Mucosa of gallbladder (tissue), 1 donor: ENCODE measurements at regions not wholly inside any gene's neighbourhood (a gene's known extent, or its start where the extent isn't known, plus 50 kb on each side); places are given as distances from the start of the nearest gene placed in this dataset.

Experiments
- DNase-seq: peaks from one replicate; pipeline ENCODE4 v3.0.0-alpha.2; 2020; ENCODE audit warnings: low spot score
- donor health status: DM: no; HTN: no; CAD: no.

- no peak for DNase-seq
Measured at GRCh38 chr6:11296449-11297375, 64.2 kb upstream of the NEDD9 start.

DNA sequence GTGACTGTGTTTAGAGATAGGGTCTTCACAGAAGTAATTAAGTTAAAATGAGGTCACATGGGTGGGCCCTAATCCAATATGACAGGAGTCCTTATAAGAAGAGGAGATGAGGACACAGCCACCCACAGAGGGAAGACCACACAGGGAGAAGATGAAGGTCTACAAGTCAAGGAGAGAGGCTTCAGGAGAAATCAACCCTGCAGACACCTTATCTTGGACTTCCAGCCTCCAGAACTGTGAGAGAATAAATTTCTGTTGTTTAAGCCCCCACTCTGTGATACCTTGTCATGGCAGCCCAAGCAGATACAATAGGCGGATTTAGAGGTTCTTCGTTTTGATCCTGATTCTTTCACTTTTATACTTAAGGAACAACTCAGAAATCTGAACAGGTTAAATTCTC, 63.5 kb upstream of the NEDD9 start:
- no peak for DNase-seq

- no peak for DNase-seq
Measured at GRCh38 chr6:11294228-11294627, 61.8 kb upstream of the NEDD9 start.

DNA sequence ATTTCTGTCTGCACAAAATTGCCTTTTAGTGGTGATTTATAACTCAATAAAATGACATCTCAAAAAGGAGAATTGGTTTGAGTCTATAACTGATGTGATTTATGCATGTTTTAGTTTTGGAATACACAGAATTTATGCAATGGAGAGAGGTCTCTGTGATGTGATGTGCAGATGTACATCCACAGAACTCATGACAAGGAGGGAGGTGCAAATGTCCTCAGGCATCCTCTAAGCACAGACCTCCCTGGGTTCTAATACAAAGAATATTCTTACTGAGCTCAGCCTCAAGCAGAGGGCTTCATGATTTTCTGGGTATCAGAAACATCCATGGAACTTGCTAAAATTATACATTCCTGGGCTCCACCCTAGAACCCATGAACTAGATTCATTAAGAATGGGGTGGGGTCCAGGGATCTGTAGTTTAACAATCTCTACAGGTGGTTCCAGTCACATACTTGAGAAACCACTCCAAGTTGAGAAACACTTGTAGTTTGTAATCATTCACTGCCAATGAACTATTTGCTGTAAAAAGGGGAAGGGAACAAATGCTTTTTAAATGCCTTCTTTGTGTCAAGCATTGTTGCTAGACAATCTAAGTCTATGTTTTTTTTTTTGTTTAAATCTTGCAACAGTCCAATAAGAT, 60.2 kb upstream of the NEDD9 start:
- DNase-seq: no peak

GRCh38 chr6:11292091-11292490, 59.6 kb upstream of the NEDD9 start:
- no peak for DNase-seq

DNA sequence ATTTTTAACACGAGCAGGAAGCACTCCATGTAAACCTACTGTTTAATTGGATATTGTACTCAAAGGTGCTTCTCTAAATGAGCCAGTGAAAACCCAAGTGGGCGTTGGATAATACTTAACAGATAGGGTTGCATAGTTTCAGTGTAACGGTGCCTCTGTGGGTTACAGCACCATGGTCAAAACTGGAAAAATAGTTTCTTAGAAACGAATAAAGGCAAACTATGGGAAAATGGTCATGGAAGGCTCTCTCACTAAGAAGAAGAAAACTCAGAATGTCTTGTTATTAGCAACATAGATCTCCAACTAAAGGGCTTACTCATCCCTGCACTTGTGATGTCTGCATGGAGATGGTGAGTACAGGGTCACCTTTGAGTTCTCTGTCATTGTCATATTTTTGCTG, 59.1 kb upstream of the NEDD9 start:
- DNase-seq: no peak

GRCh38 chr6:11290027-11290426, 57.6 kb upstream of the NEDD9 start:
- no peak for DNase-seq

DNA sequence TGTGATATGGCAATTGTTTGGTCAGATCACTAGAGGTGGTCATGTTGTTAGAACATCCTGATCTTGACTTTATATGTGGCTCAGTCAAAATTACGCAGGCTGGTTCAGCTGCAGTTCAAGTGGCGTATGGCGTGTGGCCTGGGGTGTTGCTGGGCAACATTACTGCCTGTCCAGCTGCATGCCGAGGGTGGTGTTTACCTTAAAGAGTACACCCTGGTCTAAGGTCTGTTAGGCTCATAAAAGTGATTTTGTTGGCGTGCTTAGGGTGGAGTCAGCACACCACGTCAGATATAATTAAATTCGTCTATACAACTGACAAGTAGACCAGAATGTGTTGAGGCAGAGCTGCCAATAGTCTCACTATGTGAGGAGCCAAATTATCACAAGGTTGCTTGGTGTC, 55.6 kb upstream of the NEDD9 start:
- DNase-seq: no peak

DNA sequence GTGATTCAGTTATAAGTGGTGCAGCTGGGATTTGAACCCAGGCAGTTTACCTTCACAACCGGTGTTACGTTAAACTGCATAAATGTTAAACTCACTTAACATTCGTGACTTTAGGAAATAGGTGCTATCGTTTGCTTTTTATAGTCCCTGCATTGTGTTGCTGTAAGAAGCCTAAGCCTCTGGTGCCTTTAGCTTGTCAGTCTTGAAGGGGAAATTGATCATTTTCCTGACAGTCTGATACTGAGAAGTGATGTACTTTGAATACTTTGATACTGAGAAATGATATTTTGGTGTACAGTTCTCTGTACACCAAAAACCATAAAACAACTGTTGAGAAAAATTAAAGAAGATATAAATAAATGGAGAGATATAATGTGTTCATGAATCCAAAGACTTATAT, 52.5 kb upstream of the NEDD9 start:
- DNase-seq: no peak

DNA sequence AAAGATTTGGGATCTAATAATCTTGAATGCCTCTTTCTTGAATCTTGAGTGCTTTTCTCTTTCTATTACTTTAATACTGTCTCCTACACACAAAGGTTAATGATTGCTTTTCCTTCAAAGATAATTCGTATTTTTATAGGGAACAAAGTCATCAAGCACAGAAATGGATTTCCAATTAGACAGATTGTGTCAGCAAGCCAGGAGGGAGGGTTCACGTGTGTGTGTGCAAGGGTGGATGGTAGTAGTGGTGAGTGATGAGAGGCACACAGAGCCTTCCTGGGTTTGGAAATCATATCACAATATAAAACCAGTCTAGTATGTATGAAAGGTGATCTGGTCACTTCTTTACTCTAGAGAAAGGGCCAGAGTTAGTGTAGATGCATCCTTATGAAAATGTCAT, 51.2 kb upstream of the NEDD9 start:
- DNase-seq: no peak

- DNase-seq: no peak
Measured at GRCh38 chr6:11282875-11283274, 50.4 kb upstream of the NEDD9 start.
